ENCODE measurements at regions not wholly inside any gene's neighbourhood (a gene's known extent, or its start where the extent isn't known, plus 50 kb on each side); places are given as distances from the start of the nearest gene placed in this dataset.

GRCh38 chr13:105670179-105670990 is 865.1 kb downstream of the EFNB2 start:
- Histone ChIP-seq H3K23ac (ENCODE audit: insufficient read length) (no peak overlapping the region), H3K27ac (ENCODE audit: low read depth, low read length) (no peak overlapping the region), H3K18ac (ENCODE audit: extremely low read depth, low read length) (no peak overlapping the region), H3K79me1 (ENCODE audit: low read depth, low read length) (no peaks in the 10 kb centered on the region), H3K4ac (replicated peaks; ENCODE audit: insufficient read length, low read depth, low read length) (no peak overlapping the region), H3K79me2 (ENCODE audit: control insufficient read depth in 1 of 2, insufficient read depth in 2 of 2, low read length in 2 of 2) (no peaks in the 10 kb centered on the region), H4K91ac (replicated peaks; ENCODE audit: insufficient read length, low read length) (no peak overlapping the region), H2BK5ac (ENCODE audit: low read depth, low read length) (no peak overlapping the region), H2AFZ (ENCODE audit: low read length) (no peak overlapping the region), H3K14ac (ENCODE audit: insufficient read length) (no peak overlapping the region), H4K5ac (ENCODE audit: insufficient read length, low read depth, low read length) (no peak overlapping the region), H3K9ac (replicated peaks in 1 of 4; ENCODE audit: extremely low read depth in 1 of 4, low read depth in 3 of 4, low read length in 3 of 4) (no peak overlapping the region), H3K4me2 (ENCODE audit: insufficient read depth in 1 of 2, low read depth in 2 of 2, low read length in 2 of 2) (no peak overlapping the region), H3K56ac (replicated peaks; ENCODE audit: insufficient read length, low read depth, low read length) (no peak overlapping the region), H3K4me1 (replicated peaks in 1 of 4; ENCODE audit: control insufficient read depth in 3 of 4, insufficient read depth in 4 of 4, low read length in 3 of 4) (no peaks in the 10 kb centered on the region), H4K20me1 (replicated peaks in 1 of 2; ENCODE audit: control insufficient read depth in 1 of 2, insufficient read depth in 2 of 2, low read length in 2 of 2) (no peaks in the 10 kb centered on the region), H3K36me3 (ENCODE audit: control insufficient read depth in 2 of 4, insufficient read depth in 4 of 4, low read length in 3 of 4) (no peaks in the 10 kb centered on the region), H2BK15ac (ENCODE audit: low read length) (no peak overlapping the region), H2BK20ac (ENCODE audit: low read length) (no peak overlapping the region), H4K8ac (ENCODE audit: extremely low read depth, insufficient read depth, low read length) (no peak overlapping the region), H2BK120ac (replicated peaks; ENCODE audit: low read depth, low read length) (no peak overlapping the region), H3K23me2 (ENCODE audit: low read depth, low read length) (no peaks in the 10 kb centered on the region; the same call in 1 of the 2 replicates), H3K4me3 (ENCODE audit: extremely low read depth in 1 of 4, insufficient read depth in 2 of 4, low read depth in 3 of 4, low read length in 4 of 4) (no peak overlapping the region), H3K27me3 (replicated peaks in 1 of 4; ENCODE audit: control insufficient read depth in 3 of 4, extremely low read depth in 1 of 4, insufficient read depth in 3 of 4, low read length in 3 of 4) (no peaks in the 10 kb centered on the region), H2AK5ac (ENCODE audit: low read depth, low read length) (no peak overlapping the region), H2BK12ac (ENCODE audit: low read depth, low read length) (no peak overlapping the region), H3K9me3 (ENCODE audit: insufficient read depth in 2 of 2, low read depth in 1 of 2, low read length in 1 of 2) (no peaks in the 10 kb centered on the region)
- FAIRE-seq, result no peak
- CTCF ChIA-PET (ENCODE audit: partially characterized antibody), result no interaction called here
- no peak for DNase-seq (ENCODE audit: low read depth in 1 of 2, low spot score in 2 of 2)
- POLR2A ChIA-PET (ENCODE audit: partially characterized antibody), result no interaction called here
- TF ChIP-seq FOSL1 (IDR thresholded peaks at IDR 0.05; ENCODE audit: insufficient read depth, low read depth, low read length), result no peak
- no peak for TF ChIP-seq CHD2 (IDR thresholded peaks at IDR 0.05; ENCODE audit: low read length)
- TF ChIP-seq NRF1 (IDR thresholded peaks at IDR 0.05; ENCODE audit: low read depth, low read length), result no peak
- TF ChIP-seq CREB1 (IDR thresholded peaks at IDR 0.05), result no peak
- TF ChIP-seq KDM1A (IDR thresholded peaks at IDR 0.05; ENCODE audit: borderline replicate concordance, low read length), result no peak
- no peak for TF ChIP-seq PHF8 (conservative IDR thresholded peaks at IDR 0.05; ENCODE audit: low read depth, low read length)
- no peak for TF ChIP-seq YY1 (IDR thresholded peaks at IDR 0.05; ENCODE audit: low read depth, low read length)
- whole genome bisulfite sequencing, 2 experiments (ENCODE audit: extremely low coverage in 1 of 2, insufficient coverage in 1 of 2, insufficient read length in 1 of 2, insufficient replicate concordance in 2 of 2, low coverage in 1 of 2, low lambda C conversion rate in 2 of 2, missing lambda C conversion rate in 1 of 2), result 95% methylated on average over 3 of the region's 3 CpGs; no CpG with 5 or more reads in 1 of the 2 experiments
